SK-N-SH treated with all-trans-retinoic acid at 6 μM for 48 hours (cell line): ENCODE measurements at regions not wholly inside any gene's neighbourhood (a gene's known extent, or its start where the extent isn't known, plus 50 kb on each side); places are given as distances from the start of the nearest gene placed in this dataset.
A peak's percentile ranks its signal among the peaks of the same experiment; 100 is the strongest.

Experiments used
- ATAC-seq: fragments of 200-7000 bp; cut with Tn5 transposase; 3 replicates; pipeline ENCODE4 v1.9.1; 2020; ENCODE audit warnings: mild to moderate bottlenecking, moderate library complexity
- ARNTL ChIP-seq: fragments of 450-650 bp; formaldehyde crosslinking; IDR thresholded peaks from 2 replicates; pipeline ENCODE4 v1.5.0; 2020; ENCODE audit warnings: low read depth, mild to moderate bottlenecking, moderate library complexity, borderline replicate concordance
- BACH2 ChIP-seq: fragments of 250-450 bp; sonication (Bioruptor Pico); IDR thresholded peaks from 2 replicates; pipeline ENCODE4 v1.9.0; 2021; ENCODE audit warnings: mild to moderate bottlenecking, borderline replicate concordance
- CSDC2 ChIP-seq: fragments of 250-450 bp; sonication (Bioruptor Pico); IDR thresholded peaks from 2 replicates; pipeline ENCODE4 v1.5.0; 2020; ENCODE audit warnings: mild to moderate bottlenecking, moderate library complexity
- CSRNP3 ChIP-seq: fragments of 250-450 bp; sonication (Bioruptor Pico); IDR thresholded peaks from 2 replicates; pipeline ENCODE4 v1.5.1; 2021; ENCODE audit warnings: mild to moderate bottlenecking, moderate library complexity
- ESRRG ChIP-seq: fragments of 250-450 bp; sonication (Bioruptor Pico); IDR thresholded peaks from 2 replicates; pipeline ENCODE4 v1.6.1; 2021; ENCODE audit warnings: mild to moderate bottlenecking
- GLIS3 ChIP-seq: fragments of 250-450 bp; sonication (Bioruptor Pico); IDR thresholded peaks from 2 replicates; pipeline ENCODE4 v1.5.0; 2020; ENCODE audit warnings: mild to moderate bottlenecking, moderate library complexity
- ISL1 ChIP-seq: fragments of 250-450 bp; sonication (Bioruptor Pico); IDR thresholded peaks from 2 replicates; pipeline ENCODE4 v2.1.2; 2022; ENCODE audit warnings: mild to moderate bottlenecking, moderate library complexity
- OSR1 ChIP-seq: fragments of 250-450 bp; sonication (Bioruptor Pico); IDR thresholded peaks from 2 replicates; pipeline ENCODE4 v1.8.0; 2022; ENCODE audit warnings: moderate library complexity, mild to moderate bottlenecking, inconsistent platforms
- PATZ1 ChIP-seq: fragments of 250-450 bp; sonication (Bioruptor Pico); IDR thresholded peaks from 2 replicates; pipeline ENCODE4 v1.8.0; 2020; ENCODE audit warnings: mild to moderate bottlenecking, moderate library complexity, borderline replicate concordance
- POU6F1 ChIP-seq: fragments of 250-450 bp; sonication (Bioruptor Pico); IDR thresholded peaks from 2 replicates; pipeline ENCODE4 v1.8.0; 2021; ENCODE audit warnings: low read depth, mild to moderate bottlenecking, moderate library complexity, borderline replicate concordance
- PPARA ChIP-seq: fragments of 250-450 bp; sonication (Bioruptor Pico); IDR thresholded peaks from 2 replicates; pipeline ENCODE4 v1.5.0; 2020; ENCODE audit warnings: mild to moderate bottlenecking, borderline replicate concordance
- RARB ChIP-seq: fragments of 250-450 bp; sonication (Bioruptor Pico); IDR thresholded peaks from 2 replicates; pipeline ENCODE4 v1.8.0; 2021; ENCODE audit warnings: mild to moderate bottlenecking, moderate library complexity
- SNAI2 ChIP-seq: fragments of 250-450 bp; sonication (Bioruptor Pico); IDR thresholded peaks from 2 replicates; pipeline ENCODE4 v1.5.0; 2020; ENCODE audit warnings: mild to moderate bottlenecking, moderate library complexity
- TCF4 ChIP-seq: fragments of 250-450 bp; sonication (Bioruptor Pico); IDR thresholded peaks from 2 replicates; pipeline ENCODE4 v1.8.0; 2021; ENCODE audit warnings: mild to moderate bottlenecking, moderate library complexity, borderline replicate concordance
- TOX ChIP-seq: fragments of 250-450 bp; sonication (Bioruptor Pico); IDR thresholded peaks from 2 replicates; pipeline ENCODE4 v1.8.0; 2021; ENCODE audit warnings: mild to moderate bottlenecking, moderate library complexity, borderline replicate concordance
- TSHZ2 ChIP-seq: fragments of 250-450 bp; sonication (Bioruptor Pico); IDR thresholded peaks from 2 replicates; pipeline ENCODE4 v1.5.0; 2020; ENCODE audit warnings: mild to moderate bottlenecking, moderate library complexity
- ZC3H10 ChIP-seq: fragments of 250-450 bp; sonication (Bioruptor Pico); IDR thresholded peaks from 2 replicates; pipeline ENCODE4 v1.5.1; 2021; ENCODE audit warnings: mild to moderate bottlenecking, moderate library complexity
- ZFP3 ChIP-seq: fragments of 250-450 bp; sonication (Bioruptor Pico); IDR thresholded peaks from 2 replicates; pipeline ENCODE4 v1.5.0; 2020; ENCODE audit warnings: mild to moderate bottlenecking, moderate library complexity
- ZFP30 ChIP-seq: fragments of 450-650 bp; formaldehyde crosslinking; IDR thresholded peaks from 2 replicates; pipeline ENCODE4 v1.5.0; 2022; ENCODE audit warnings: mild to moderate bottlenecking, moderate library complexity
- ZNF565 ChIP-seq: fragments of 450-650 bp; formaldehyde crosslinking; conservative IDR thresholded peaks from 2 replicates; pipeline ENCODE4 v1.5.0; 2020; ENCODE audit warnings: low read depth, mild to moderate bottlenecking, moderate library complexity
- ZNF8 ChIP-seq: fragments of 450-650 bp; formaldehyde crosslinking; IDR thresholded peaks from 2 replicates; pipeline ENCODE4 v1.5.0; 2020; ENCODE audit warnings: mild to moderate bottlenecking, moderate library complexity

- TF ChIP-seq SNAI2 (CRISPR knock-in tag), result 0 out of 2 replicates have a peak, but pooled peaks have one; percentile 46
- no peak for TF ChIP-seq ZFP3
- TF ChIP-seq OSR1 (CRISPR knock-in tag), result no peak
- peak; percentile 79 for TF ChIP-seq ISL1 (CRISPR knock-in tag)
- TF ChIP-seq CSDC2, result no peak
- TF ChIP-seq ZNF565 (CRISPR knock-in tag), result no peak
- no peak for TF ChIP-seq ZNF8 (CRISPR knock-in tag)
- peak; percentile 67 for ATAC-seq
Measured at GRCh38 chr4:151606061-151606460, 154.7 kb downstream of the GATB start.

- TF ChIP-seq ISL1 (CRISPR knock-in tag) (no peak), ZC3H10 (CRISPR knock-in tag) (no peak), GLIS3 (CRISPR knock-in tag) (no peak), OSR1 (CRISPR knock-in tag) (no peak), CSRNP3 (CRISPR knock-in tag) (no peak), BACH2 (CRISPR knock-in tag) (no peak), ZFP30 (no peak), POU6F1 (CRISPR knock-in tag) (no peak)
- TF ChIP-seq, all 23 proteins: peak for 0
Measured at GRCh38 chr4:151610229-151610628, 150.6 kb downstream of the GATB start.

GRCh38 chr4:151611960-151612359, 148.8 kb downstream of the GATB start:
- no peak; the same call in 2 of the 3 replicates for ATAC-seq
- TF ChIP-seq CSRNP3 (CRISPR knock-in tag) (no peak), ISL1 (CRISPR knock-in tag) (peak; percentile 69), TCF4 (CRISPR knock-in tag) (peak; percentile 49; the same call in 1 of the 2 replicates), CSDC2 (no peak)

More at GRCh38 chr4:151610229-151610628, 150.6 kb downstream of the GATB start:
- no peak for ATAC-seq

GRCh38 chr4:151613290-151613689, 147.5 kb downstream of the GATB start:
- TF ChIP-seq TCF4 (CRISPR knock-in tag), result no peak
- TF ChIP-seq TOX (CRISPR knock-in tag), result no peak
- no peak for TF ChIP-seq ARNTL
- no peak for TF ChIP-seq ZNF565 (CRISPR knock-in tag)
- TF ChIP-seq ZC3H10 (CRISPR knock-in tag), result no peak
- TF ChIP-seq ISL1 (CRISPR knock-in tag), result no peak
- ATAC-seq, result no peak

GRCh38 chr4:151614561-151614960, 146.2 kb downstream of the GATB start:
- TF ChIP-seq ISL1 (CRISPR knock-in tag) (0 out of 2 replicates have a peak, but pooled peaks have one; percentile 39), SNAI2 (CRISPR knock-in tag) (no peak)
- peak; percentile 73 for ATAC-seq

GRCh38 chr4:151618858-151619257, 141.9 kb downstream of the GATB start:
- ATAC-seq, result no peak
- TF ChIP-seq PPARA (no peak), ZNF565 (CRISPR knock-in tag) (no peak), ZFP3 (no peak), OSR1 (CRISPR knock-in tag) (no peak), ESRRG (CRISPR knock-in tag) (no peak), TOX (CRISPR knock-in tag) (no peak), ZNF8 (CRISPR knock-in tag) (no peak), CSRNP3 (CRISPR knock-in tag) (no peak), BACH2 (CRISPR knock-in tag) (no peak), PATZ1 (CRISPR knock-in tag) (no peak), TSHZ2 (CRISPR knock-in tag) (no peak), CSDC2 (no peak), ARNTL (no peak), RARB (CRISPR knock-in tag) (no peak), ZFP30 (no peak), ZC3H10 (CRISPR knock-in tag) (no peak)
